ENCODE measurements at regions not wholly inside any gene's neighbourhood (a gene's known extent, or its start where the extent isn't known, plus 50 kb on each side); places are given as distances from the start of the nearest gene placed in this dataset.

GRCh38 chr15:62344806-62345539, 179.9 kb upstream of the C2CD4B start:
- peak; percentile 80 for ATAC-seq (ENCODE audit: low read depth)
- Mint-ChIP-seq H3K27ac (no peak overlapping the region), H3K9me3 (peaks cover 5% of the 10 kb centered on the region), H3K4me1 (peaks cover 6% of the 10 kb centered on the region), H3K4me3 (peak overlapping the region; percentile 79), H3K36me3 (ENCODE audit: low read depth) (no peaks in the 10 kb centered on the region), H3K27me3 (no peaks in the 10 kb centered on the region)
- ChIA-PET CTCF (interaction anchor here (0.6 kb wide), 1 partner anchor 8 kb away, joined by 3 read pairs; no protein-coding TSS in a partner anchor), POLR2A (no interaction called here)
- peak; percentile 18 for DNase-seq
- TF ChIP-seq, protein P1, sequence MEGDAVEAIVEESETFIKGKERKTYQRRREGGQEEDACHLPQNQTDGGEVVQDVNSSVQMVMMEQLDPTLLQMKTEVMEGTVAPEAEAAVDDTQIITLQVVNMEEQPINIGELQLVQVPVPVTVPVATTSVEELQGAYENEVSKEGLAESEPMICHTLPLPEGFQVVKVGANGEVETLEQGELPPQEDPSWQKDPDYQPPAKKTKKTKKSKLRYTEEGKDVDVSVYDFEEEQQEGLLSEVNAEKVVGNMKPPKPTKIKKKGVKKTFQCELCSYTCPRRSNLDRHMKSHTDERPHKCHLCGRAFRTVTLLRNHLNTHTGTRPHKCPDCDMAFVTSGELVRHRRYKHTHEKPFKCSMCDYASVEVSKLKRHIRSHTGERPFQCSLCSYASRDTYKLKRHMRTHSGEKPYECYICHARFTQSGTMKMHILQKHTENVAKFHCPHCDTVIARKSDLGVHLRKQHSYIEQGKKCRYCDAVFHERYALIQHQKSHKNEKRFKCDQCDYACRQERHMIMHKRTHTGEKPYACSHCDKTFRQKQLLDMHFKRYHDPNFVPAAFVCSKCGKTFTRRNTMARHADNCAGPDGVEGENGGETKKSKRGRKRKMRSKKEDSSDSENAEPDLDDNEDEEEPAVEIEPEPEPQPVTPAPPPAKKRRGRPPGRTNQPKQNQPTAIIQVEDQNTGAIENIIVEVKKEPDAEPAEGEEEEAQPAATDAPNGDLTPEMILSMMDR (IDR thresholded peaks at IDR 0.05), result no peak
- intact Hi-C loops (cut with micrococcal nuclease), result no loop called here

- CTCF ChIA-PET, result no interaction called here
- Mint-ChIP-seq H3K4me3 (no peak overlapping the region), H3K4me1 (peaks cover 6% of the 10 kb centered on the region), H3K27me3 (no peaks in the 10 kb centered on the region), H3K27ac (no peak overlapping the region), H3K9me3 (peaks cover 5% of the 10 kb centered on the region), H3K36me3 (ENCODE audit: low read depth) (no peaks in the 10 kb centered on the region)
- DNase-seq (no peak), ATAC-seq (ENCODE audit: low read depth) (no peak)
- intact Hi-C loops (cut with micrococcal nuclease), result no loop called here
- POLR2A ChIA-PET, result no interaction called here
- TF ChIP-seq, protein P1 (IDR thresholded peaks at IDR 0.05), result no peak
These were observed 181.1 kb upstream of the C2CD4B start for GRCh38 chr15:62346168-62346567.

DNA sequence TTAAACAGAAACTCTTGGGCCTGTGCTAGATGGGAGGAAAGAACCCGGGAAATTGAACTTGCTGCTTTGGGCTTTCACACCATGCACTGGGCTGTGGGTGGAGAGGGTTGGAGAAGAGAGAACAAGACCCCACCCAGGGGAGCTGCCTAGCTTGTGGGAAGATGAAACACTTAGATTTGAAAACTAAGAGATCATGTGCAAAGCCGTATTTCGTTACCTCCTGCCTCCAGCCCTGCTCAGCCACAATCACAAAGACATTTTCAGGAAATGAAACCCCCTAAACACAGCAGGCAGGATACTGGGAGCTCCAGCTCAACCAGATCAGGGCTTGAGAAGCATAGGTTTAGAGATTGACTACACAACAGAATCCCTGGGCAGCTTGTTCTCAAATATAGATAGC, 183.0 kb upstream of the C2CD4B start:
- ChIA-PET POLR2A (no interaction called here), CTCF (interaction anchor here (1.0 kb wide), 1 partner anchor 12 kb away, joined by 3 read pairs; no protein-coding TSS in a partner anchor)
- intact Hi-C loops (cut with micrococcal nuclease), result no loop called here
- Mint-ChIP-seq H3K9me3 (peaks cover 5% of the 10 kb centered on the region), H3K27me3 (peaks cover 4% of the 10 kb centered on the region), H3K4me1 (peaks cover 6% of the 10 kb centered on the region), H3K36me3 (ENCODE audit: low read depth) (no peaks in the 10 kb centered on the region), H3K4me3 (no peak overlapping the region), H3K27ac (no peak overlapping the region)
- TF ChIP-seq, protein P1 (IDR thresholded peaks at IDR 0.05), result no peak
- DNase-seq (no peak), ATAC-seq (ENCODE audit: low read depth) (no peak)

DNA sequence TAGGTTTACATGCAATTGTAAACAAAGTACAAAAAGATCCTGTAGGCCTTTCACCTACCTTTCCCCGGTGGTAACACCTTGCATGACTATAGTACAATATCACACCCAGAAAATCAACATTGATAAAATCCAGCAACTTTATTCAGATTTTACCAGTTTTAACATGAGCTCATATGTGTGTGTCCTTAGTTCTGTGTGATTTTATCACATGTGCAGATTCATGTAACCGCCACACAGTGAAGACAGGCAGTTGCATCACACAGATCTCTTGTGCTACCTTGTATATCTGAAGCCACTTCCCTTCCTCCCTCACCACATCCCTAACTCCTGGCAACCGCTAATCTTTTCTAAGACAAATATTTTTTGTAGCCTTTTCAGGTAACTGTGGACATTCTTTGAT, 183.5 kb upstream of the C2CD4B start:
- POLR2A ChIA-PET, result no interaction called here
- H3K9me3 Mint-ChIP-seq, result peaks cover 5% of the 10 kb centered on the region
- no peak for ATAC-seq (ENCODE audit: low read depth)
- peaks cover 4% of the 10 kb centered on the region for H3K27me3 Mint-ChIP-seq
- H3K4me1 Mint-ChIP-seq, result peaks cover 6% of the 10 kb centered on the region
- intact Hi-C loops (cut with micrococcal nuclease), result no loop called here
- CTCF ChIA-PET, result interaction anchor here (1.0 kb wide), 1 partner anchor 11 kb away, joined by 3 read pairs; no protein-coding TSS in a partner anchor
- no peaks in the 10 kb centered on the region for H3K36me3 Mint-ChIP-seq (ENCODE audit: low read depth)
- no peak overlapping the region for H3K27ac Mint-ChIP-seq
- H3K4me3 Mint-ChIP-seq, result no peak overlapping the region
- TF ChIP-seq, protein P1 (IDR thresholded peaks at IDR 0.05), result no peak
- DNase-seq, result no peak

DNA sequence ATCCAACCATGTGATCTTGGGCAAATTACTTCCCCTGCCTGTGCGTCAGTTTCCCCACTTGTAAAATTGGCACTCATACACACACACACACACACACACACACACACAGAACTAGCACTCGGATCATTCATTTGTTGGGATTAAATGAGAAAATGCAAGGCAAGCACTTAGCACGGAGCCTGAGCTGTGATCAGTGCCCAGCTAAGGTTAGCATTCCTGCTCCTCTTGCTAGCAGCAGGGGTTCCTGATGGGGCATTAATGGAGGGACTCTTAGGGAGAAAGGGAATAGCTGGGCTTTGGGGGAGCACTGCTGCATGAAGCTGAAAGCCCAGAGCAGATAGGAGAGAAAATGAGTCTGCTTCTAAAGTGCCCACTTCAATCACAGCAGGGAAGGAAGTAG, 187.7 kb upstream of the C2CD4B start:
- peaks cover 11% of the 10 kb centered on the region for H3K27me3 Mint-ChIP-seq
- no peaks in the 10 kb centered on the region for H3K4me1 Mint-ChIP-seq
- TF ChIP-seq, protein P1 (IDR thresholded peaks at IDR 0.05), result no peak
- no peak for DNase-seq
- POLR2A ChIA-PET, result no interaction called here
- intact Hi-C loops (cut with micrococcal nuclease), result no loop called here
- H3K27ac Mint-ChIP-seq, result no peak overlapping the region
- ATAC-seq (ENCODE audit: low read depth), result no peak
- H3K36me3 Mint-ChIP-seq (ENCODE audit: low read depth), result no peaks in the 10 kb centered on the region
- H3K9me3 Mint-ChIP-seq, result no peaks in the 10 kb centered on the region
- H3K4me3 Mint-ChIP-seq, result no peak overlapping the region
- CTCF ChIA-PET, result no interaction called here
